Glutamatergic neuron (in vitro differentiated cells): ENCODE measurements at regions not wholly inside any gene's neighbourhood (a gene's known extent, or its start where the extent isn't known, plus 50 kb on each side); places are given as distances from the start of the nearest gene placed in this dataset.

Experiments used
- DNase-seq: peaks from one replicate; pipeline ENCODE4 v3.0.0; 2022
- H3K27ac Mint-ChIP-seq: one replicate; pipeline ENCODE4 v1.8.0; 2020; ENCODE audit warnings: mild to moderate bottlenecking, mixed read lengths, inconsistent platforms; ENCODE audit not compliant: unreplicated experiment
- H3K27me3 Mint-ChIP-seq: one replicate; pipeline ENCODE4 v1.8.0; 2020; ENCODE audit warnings: mild to moderate bottlenecking, moderate library complexity, mixed read lengths, inconsistent platforms; ENCODE audit not compliant: unreplicated experiment
- H3K36me3 Mint-ChIP-seq: one replicate; pipeline ENCODE4 v1.8.0; 2020; ENCODE audit warnings: mild to moderate bottlenecking, mixed read lengths, inconsistent platforms; ENCODE audit not compliant: unreplicated experiment
- H3K4me1 Mint-ChIP-seq: one replicate; pipeline ENCODE4 v1.8.0; 2020; ENCODE audit warnings: mild to moderate bottlenecking, low read depth, mixed read lengths, inconsistent platforms; ENCODE audit not compliant: unreplicated experiment
- H3K4me3 Mint-ChIP-seq: one replicate; pipeline ENCODE4 v1.8.0; 2020; ENCODE audit warnings: mild to moderate bottlenecking, mixed read lengths, inconsistent platforms; ENCODE audit not compliant: unreplicated experiment
- H3K9me3 Mint-ChIP-seq: one replicate; pipeline ENCODE4 v1.8.0; 2020; ENCODE audit warnings: mild to moderate bottlenecking, moderate library complexity, mixed read lengths, inconsistent platforms; ENCODE audit not compliant: unreplicated experiment
- CTCF ChIP-seq: fragments of 200-600 bp; sonication (generic); IDR thresholded peaks from one replicate; pipeline ENCODE4 v1.5.0; 2021; ENCODE audit not compliant: partially characterized antibody, unreplicated experiment

- Mint-ChIP-seq H3K36me3 (no peaks in the 10 kb centered on the region), H3K4me3 (no peak overlapping the region), H3K27me3 (peaks cover 5% of the 10 kb centered on the region), H3K9me3 (peaks cover 4% of the 10 kb centered on the region), H3K4me1 (peaks cover 19% of the 10 kb centered on the region), H3K27ac (no peak overlapping the region)
- no peak for TF ChIP-seq CTCF
- no peak for DNase-seq
Observed at GRCh38 chr19:28544451-28545261, 668.3 kb downstream of the UQCRFS1 start.

GRCh38 chr19:28543244-28543776 is 669.6 kb downstream of the UQCRFS1 start:
- H3K27me3 Mint-ChIP-seq, result peaks cover 5% of the 10 kb centered on the region
- H3K27ac Mint-ChIP-seq, result peak overlapping the region; percentile 59
- H3K36me3 Mint-ChIP-seq, result no peaks in the 10 kb centered on the region
- DNase-seq, result no peak
- peaks cover 4% of the 10 kb centered on the region for H3K9me3 Mint-ChIP-seq
- H3K4me3 Mint-ChIP-seq, result peak overlapping the region; percentile 13
- TF ChIP-seq CTCF, result no peak
- H3K4me1 Mint-ChIP-seq, result peaks cover 19% of the 10 kb centered on the region

DNA sequence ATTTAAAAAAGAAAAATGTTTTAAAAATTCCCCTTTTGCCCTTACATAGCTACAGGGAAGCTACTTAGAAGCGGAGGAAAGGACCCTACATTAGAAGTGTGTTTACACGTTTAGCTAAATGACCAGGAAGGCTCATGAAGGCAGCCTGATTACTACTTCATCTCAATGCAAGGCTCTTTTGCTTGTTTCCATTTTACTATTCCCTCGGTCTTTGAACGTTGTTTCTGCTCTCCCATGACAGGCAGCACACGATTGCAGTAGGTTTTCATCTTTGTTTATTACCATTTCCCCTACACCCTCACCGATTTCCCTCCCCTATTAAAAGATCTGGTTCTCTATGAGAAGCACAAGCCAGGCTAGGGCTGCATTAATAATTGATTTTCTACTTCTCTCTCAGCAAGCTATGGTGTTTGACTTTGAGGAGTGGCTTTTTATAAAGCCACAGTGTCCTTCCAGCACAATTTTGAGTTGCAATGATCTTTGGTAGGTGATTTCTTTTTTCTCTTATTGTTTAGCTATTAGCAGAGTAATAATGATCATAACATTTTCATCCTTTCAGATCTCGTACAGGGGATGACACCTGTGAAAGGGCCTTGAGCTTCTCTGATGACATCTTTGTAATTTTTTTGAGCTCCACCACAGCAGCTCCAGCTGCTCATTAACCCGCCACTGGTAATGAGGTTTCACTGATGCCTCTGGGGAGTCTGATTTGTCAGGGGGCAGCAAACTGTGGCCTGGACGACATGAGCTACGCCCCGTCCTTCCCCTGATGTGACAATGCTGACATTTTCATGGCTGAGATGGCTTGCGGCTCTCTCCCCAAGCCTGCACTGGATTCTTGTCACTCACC is 670.3 kb downstream of the UQCRFS1 start:
- DNase-seq, result peak; percentile 35
- H3K27ac Mint-ChIP-seq, result peak overlapping the region; percentile 59
- H3K4me1 Mint-ChIP-seq, result peaks cover 19% of the 10 kb centered on the region
- H3K36me3 Mint-ChIP-seq, result peaks cover 7% of the 10 kb centered on the region
- H3K4me3 Mint-ChIP-seq, result peak overlapping the region; percentile 13
- peaks cover 3% of the 10 kb centered on the region for H3K9me3 Mint-ChIP-seq
- TF ChIP-seq CTCF, result no peak
- H3K27me3 Mint-ChIP-seq, result peaks cover 5% of the 10 kb centered on the region

- no peak for DNase-seq
- Mint-ChIP-seq H3K4me1 (peaks cover 19% of the 10 kb centered on the region), H3K36me3 (peaks cover 7% of the 10 kb centered on the region), H3K9me3 (peaks cover 2% of the 10 kb centered on the region), H3K27ac (no peak overlapping the region), H3K4me3 (no peak overlapping the region), H3K27me3 (peaks cover 5% of the 10 kb centered on the region)
- TF ChIP-seq CTCF, result no peak
Observed at GRCh38 chr19:28541602-28542393, 671.2 kb downstream of the UQCRFS1 start.
